Glutamatergic neuron (in vitro differentiated cells): ENCODE measurements at regions not wholly inside any gene's neighbourhood (a gene's known extent, or its start where the extent isn't known, plus 50 kb on each side); places are given as distances from the start of the nearest gene placed in this dataset.

Source experiments
- DNase-seq: peaks from one replicate; pipeline ENCODE4 v3.0.0; 2022
- H3K27ac Mint-ChIP-seq: one replicate; pipeline ENCODE4 v1.8.0; 2020; ENCODE audit warnings: mild to moderate bottlenecking, mixed read lengths, inconsistent platforms; ENCODE audit not compliant: unreplicated experiment
- H3K27me3 Mint-ChIP-seq: one replicate; pipeline ENCODE4 v1.8.0; 2020; ENCODE audit warnings: mild to moderate bottlenecking, moderate library complexity, mixed read lengths, inconsistent platforms; ENCODE audit not compliant: unreplicated experiment
- H3K36me3 Mint-ChIP-seq: one replicate; pipeline ENCODE4 v1.8.0; 2020; ENCODE audit warnings: mild to moderate bottlenecking, mixed read lengths, inconsistent platforms; ENCODE audit not compliant: unreplicated experiment
- H3K4me1 Mint-ChIP-seq: one replicate; pipeline ENCODE4 v1.8.0; 2020; ENCODE audit warnings: mild to moderate bottlenecking, low read depth, mixed read lengths, inconsistent platforms; ENCODE audit not compliant: unreplicated experiment
- H3K4me3 Mint-ChIP-seq: one replicate; pipeline ENCODE4 v1.8.0; 2020; ENCODE audit warnings: mild to moderate bottlenecking, mixed read lengths, inconsistent platforms; ENCODE audit not compliant: unreplicated experiment
- H3K9me3 Mint-ChIP-seq: one replicate; pipeline ENCODE4 v1.8.0; 2020; ENCODE audit warnings: mild to moderate bottlenecking, moderate library complexity, mixed read lengths, inconsistent platforms; ENCODE audit not compliant: unreplicated experiment
- TF ChIP-seq, protein P1 (sequence below): fragments of 200-600 bp; sonication (generic); IDR thresholded peaks from one replicate; pipeline ENCODE4 v1.5.0; 2021; ENCODE audit not compliant: partially characterized antibody, unreplicated experiment

DNA sequence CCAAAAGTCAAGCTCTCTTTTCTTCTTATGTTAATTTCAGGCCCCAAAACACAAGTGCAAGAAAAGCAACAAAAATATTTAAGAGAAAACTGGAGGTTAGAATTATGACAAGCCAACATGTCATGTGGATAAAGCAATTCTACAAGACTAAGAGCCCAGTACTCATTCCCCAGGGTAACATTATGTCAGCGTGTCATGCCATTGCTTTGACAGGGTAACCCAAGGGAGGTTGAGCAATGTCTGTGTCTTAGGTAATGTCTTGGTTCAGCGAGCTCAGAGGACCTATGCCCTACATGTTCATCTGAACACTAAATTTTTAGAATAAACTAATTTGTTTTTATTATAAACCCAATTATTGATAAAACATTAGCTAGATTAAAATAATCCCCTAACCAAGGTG lies 173.2 kb upstream of the ZNF804A start:
- H3K9me3 Mint-ChIP-seq = no peaks in the 10 kb centered on the region
- peaks cover 2% of the 10 kb centered on the region for H3K4me1 Mint-ChIP-seq
- TF ChIP-seq, protein P1, sequence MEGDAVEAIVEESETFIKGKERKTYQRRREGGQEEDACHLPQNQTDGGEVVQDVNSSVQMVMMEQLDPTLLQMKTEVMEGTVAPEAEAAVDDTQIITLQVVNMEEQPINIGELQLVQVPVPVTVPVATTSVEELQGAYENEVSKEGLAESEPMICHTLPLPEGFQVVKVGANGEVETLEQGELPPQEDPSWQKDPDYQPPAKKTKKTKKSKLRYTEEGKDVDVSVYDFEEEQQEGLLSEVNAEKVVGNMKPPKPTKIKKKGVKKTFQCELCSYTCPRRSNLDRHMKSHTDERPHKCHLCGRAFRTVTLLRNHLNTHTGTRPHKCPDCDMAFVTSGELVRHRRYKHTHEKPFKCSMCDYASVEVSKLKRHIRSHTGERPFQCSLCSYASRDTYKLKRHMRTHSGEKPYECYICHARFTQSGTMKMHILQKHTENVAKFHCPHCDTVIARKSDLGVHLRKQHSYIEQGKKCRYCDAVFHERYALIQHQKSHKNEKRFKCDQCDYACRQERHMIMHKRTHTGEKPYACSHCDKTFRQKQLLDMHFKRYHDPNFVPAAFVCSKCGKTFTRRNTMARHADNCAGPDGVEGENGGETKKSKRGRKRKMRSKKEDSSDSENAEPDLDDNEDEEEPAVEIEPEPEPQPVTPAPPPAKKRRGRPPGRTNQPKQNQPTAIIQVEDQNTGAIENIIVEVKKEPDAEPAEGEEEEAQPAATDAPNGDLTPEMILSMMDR = no peak
- no peak for DNase-seq
- no peak overlapping the region for H3K27ac Mint-ChIP-seq
- H3K27me3 Mint-ChIP-seq = no peaks in the 10 kb centered on the region
- no peaks in the 10 kb centered on the region for H3K36me3 Mint-ChIP-seq
- H3K4me3 Mint-ChIP-seq = no peak overlapping the region

DNA sequence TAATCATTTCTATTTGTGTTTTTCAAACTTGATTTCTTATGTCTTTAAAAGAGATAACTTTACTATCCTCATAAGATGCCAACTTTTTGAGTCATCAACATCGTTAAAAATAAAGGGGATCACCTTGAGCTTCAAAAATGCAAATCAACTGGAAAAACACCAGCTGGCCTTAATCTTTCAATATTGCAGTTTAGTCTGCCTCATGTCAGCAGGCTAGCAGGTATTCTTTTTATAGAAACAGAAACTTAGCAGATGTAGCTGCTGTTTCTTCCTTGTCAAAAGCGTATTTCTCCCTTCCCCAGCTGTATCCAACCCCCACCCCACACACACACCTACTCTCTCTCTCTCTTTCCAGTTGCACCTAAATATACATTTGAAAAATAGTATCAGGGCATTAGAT lies 154.1 kb upstream of the ZNF804A start:
- no peaks in the 10 kb centered on the region for H3K9me3 Mint-ChIP-seq
- no peaks in the 10 kb centered on the region for H3K36me3 Mint-ChIP-seq
- DNase-seq = no peak
- TF ChIP-seq, protein P1 = no peak
- no peaks in the 10 kb centered on the region for H3K27me3 Mint-ChIP-seq
- no peak overlapping the region for H3K27ac Mint-ChIP-seq
- no peak overlapping the region for H3K4me3 Mint-ChIP-seq
- peaks cover 10% of the 10 kb centered on the region for H3K4me1 Mint-ChIP-seq

DNA sequence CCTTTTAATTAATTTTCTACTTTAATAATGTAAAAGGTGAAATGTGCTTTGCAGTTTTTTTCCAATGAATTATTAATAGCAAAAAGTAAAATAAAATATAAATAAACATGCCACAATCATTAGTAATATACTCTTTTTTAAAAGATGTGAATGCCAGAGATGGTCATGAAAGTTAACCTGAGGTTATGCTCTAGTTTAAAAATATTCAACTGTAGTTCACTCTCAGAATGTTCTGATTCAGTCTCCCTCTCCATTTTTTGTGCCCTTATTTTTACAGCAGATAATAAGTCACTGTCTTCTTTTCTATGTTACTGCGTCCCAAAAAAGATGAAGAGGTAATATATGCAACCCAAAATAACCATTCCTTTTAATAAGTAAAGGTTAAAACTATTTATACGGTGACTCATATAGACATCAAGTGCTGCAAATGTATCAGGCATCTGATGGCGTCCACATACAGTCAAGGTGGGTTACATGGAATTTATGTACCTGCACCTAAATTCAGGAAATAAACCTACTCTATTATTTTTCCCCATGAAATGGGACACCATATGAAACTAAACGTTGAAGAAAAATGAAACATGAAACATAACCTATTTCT lies 153.6 kb upstream of the ZNF804A start:
- Mint-ChIP-seq H3K9me3 (no peaks in the 10 kb centered on the region), H3K27ac (no peak overlapping the region), H3K4me1 (peaks cover 10% of the 10 kb centered on the region), H3K36me3 (no peaks in the 10 kb centered on the region), H3K27me3 (no peaks in the 10 kb centered on the region), H3K4me3 (no peak overlapping the region)
- TF ChIP-seq, protein P1 = no peak
- no peak for DNase-seq

DNA sequence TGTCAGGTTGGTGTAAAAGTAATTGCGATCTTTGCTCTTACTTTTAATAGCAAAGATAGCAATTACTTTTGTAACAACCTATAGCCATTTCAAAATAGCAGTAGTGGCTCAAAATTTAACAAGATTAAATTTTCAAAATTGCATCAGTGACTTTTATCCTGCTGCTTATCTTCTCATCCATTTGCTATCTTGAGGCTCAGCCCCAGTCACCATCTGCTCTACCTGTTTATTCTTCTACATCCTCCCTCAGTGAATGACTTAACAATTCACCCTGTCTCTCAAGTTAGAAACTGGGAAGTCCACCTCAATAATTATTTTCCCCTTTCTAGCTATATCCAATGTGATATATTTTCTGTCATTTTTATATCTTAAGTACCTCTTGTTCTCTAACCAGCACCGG lies 148.6 kb upstream of the ZNF804A start:
- Mint-ChIP-seq H3K27ac (no peak overlapping the region), H3K4me3 (no peak overlapping the region), H3K9me3 (no peaks in the 10 kb centered on the region), H3K27me3 (no peaks in the 10 kb centered on the region), H3K36me3 (no peaks in the 10 kb centered on the region), H3K4me1 (peaks cover 5% of the 10 kb centered on the region)
- TF ChIP-seq, protein P1 = no peak
- DNase-seq = no peak

DNA sequence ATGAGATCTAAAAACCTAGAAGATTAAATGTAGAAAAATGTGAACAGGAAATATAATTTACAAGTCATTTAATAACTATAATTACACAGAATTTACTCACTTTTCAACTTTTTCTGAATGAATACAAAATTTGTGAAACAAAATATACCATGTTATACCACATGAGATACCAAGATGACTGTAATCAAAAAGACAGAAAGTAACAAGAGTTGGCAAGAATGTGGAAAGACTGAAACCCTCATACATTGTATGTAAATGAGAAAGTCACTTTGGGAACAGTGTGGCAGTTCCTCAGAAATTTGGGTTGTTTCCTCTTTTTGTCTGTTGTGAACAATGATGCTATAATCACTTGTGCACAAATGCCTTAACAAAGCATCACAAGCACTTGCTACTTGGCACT lies 145.4 kb upstream of the ZNF804A start:
- no peak for DNase-seq
- TF ChIP-seq, protein P1 = no peak
- no peak overlapping the region for H3K27ac Mint-ChIP-seq
- no peaks in the 10 kb centered on the region for H3K27me3 Mint-ChIP-seq
- no peak overlapping the region for H3K4me3 Mint-ChIP-seq
- H3K4me1 Mint-ChIP-seq = peaks cover 5% of the 10 kb centered on the region
- H3K36me3 Mint-ChIP-seq = no peaks in the 10 kb centered on the region
- H3K9me3 Mint-ChIP-seq = no peaks in the 10 kb centered on the region
